HG02798 (cell line): ENCODE measurements at regions not wholly inside any gene's neighbourhood (a gene's known extent, or its start where the extent isn't known, plus 50 kb on each side); places are given as distances from the start of the nearest gene placed in this dataset.

Experiments used
- ATAC-seq: cut with Tn5 transposase; IDR thresholded peaks from one replicate; pipeline ENCODE4 v1.9.1; 2021; ENCODE audit warnings: mild to moderate bottlenecking; ENCODE audit not compliant: unreplicated experiment, poor library complexity

- ATAC-seq = no peak
Measured at GRCh38 chr5:51449026-51449425, 65.8 kb downstream of the ISL1 start.

DNA sequence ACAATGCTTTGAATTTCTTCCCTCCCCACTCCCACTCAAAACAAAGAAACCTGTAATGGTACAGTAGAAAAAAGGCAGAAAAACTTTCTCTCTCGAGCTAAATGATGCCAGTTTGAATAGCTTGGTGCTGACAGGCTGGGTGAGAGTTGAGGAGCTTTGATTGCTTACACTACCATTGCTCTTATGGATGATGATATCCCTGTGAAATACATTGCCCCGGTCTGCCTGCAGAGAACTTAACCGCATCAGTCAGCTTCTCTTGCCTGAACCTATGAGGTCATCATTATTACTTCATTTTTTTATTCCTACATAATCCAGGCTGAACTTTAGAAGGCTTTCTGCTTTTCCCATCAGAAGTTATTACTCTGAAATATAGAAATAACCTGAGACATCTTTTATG is 69.3 kb downstream of the ISL1 start:
- ATAC-seq = no peak

DNA sequence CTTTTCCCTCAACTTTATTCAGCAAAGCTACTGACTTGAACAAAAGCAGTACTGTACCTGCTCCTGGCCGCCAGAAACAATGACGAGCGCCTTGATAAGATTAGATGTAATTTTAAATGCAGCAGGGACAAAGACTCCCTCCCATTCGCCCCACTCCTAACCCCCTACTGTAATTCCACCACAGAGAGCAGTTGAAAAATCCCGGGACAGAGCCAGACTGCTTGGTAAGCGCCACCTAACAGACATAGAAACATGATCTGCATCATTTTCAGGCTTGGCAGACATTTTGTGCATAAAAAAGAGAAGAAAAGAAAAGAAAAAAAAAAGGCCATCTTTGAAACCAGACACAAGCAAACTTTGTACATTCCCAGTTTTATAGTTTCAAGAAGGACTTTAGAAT is 81.9 kb downstream of the ISL1 start:
- ATAC-seq = no peak

DNA sequence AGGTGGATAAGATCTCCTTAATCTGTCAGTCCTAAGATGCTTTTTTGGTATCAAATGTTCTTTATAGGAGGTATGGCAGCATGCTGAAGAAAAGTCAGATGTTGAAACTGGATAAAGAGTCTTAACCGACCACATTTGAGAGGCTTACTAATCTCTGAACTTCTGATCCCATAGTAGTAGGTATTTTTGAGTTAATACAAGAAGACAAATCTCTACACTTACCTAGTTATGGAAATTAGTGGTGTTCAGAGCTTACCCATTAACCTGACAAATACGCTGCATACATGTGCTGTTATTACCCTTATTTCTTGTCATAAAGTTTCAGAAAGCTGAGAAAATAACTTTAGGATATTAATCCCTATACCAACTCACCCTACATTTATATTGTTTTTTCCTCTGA is 83.0 kb downstream of the ISL1 start:
- ATAC-seq = no peak

GRCh38 chr5:51468196-51468595 is 84.9 kb downstream of the ISL1 start:
- ATAC-seq = no peak

- no peak for ATAC-seq
Measured at GRCh38 chr5:51471630-51472029, 88.4 kb downstream of the ISL1 start.

DNA sequence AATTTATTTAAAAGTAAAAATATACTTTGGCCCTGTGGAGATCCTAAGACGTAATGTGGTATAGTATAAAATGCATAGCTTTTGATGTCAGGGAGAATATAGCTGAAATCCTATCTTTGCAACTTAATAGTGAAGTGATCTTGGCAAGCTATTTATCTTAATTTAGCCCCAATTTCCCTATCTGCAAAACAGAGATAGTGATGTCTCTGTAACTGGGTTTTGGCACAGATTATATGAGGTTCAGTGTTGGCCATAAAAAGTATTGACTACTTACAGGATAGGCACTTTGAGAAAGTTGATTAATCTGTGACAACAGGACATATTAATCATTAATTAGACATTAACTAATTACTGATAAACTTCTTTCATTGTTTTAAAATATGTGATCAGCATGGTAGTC is 89.2 kb downstream of the ISL1 start:
- ATAC-seq = no peak

GRCh38 chr5:51475628-51476027 is 92.4 kb downstream of the ISL1 start:
- no peak for ATAC-seq

- no peak for ATAC-seq
Measured at GRCh38 chr5:51476431-51476830, 93.2 kb downstream of the ISL1 start.

GRCh38 chr5:51479840-51480239 is 96.6 kb downstream of the ISL1 start:
- peak; percentile 80 for ATAC-seq

GRCh38 chr5:51484326-51484725 is 101.1 kb downstream of the ISL1 start:
- no peak for ATAC-seq

- no peak for ATAC-seq
Measured at GRCh38 chr5:51486158-51486557, 102.9 kb downstream of the ISL1 start.

- no peak for ATAC-seq
Measured at GRCh38 chr5:51487952-51488351, 104.7 kb downstream of the ISL1 start.

GRCh38 chr5:51488803-51489642 is 105.8 kb downstream of the ISL1 start:
- no peak for ATAC-seq

DNA sequence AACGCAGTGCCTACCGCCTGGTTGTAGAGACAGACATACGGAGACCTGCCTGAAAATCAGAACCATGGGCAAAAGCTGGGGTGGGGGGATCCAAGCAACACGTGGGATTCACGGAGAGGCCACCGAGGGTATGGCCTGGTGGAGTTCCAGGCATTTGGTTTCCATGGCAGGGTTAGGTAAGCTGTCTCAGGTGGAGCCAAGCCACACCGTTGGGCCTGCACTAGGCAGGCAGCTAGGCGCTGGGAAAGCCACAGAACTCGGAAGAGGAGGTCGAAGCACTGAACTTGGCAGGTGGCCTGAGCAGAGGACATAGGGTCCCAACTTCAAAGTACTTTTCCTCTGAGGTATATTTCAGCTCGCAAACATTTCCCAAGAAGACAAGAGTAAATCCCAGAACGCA is 111.6 kb downstream of the ISL1 start:
- ATAC-seq = no peak

DNA sequence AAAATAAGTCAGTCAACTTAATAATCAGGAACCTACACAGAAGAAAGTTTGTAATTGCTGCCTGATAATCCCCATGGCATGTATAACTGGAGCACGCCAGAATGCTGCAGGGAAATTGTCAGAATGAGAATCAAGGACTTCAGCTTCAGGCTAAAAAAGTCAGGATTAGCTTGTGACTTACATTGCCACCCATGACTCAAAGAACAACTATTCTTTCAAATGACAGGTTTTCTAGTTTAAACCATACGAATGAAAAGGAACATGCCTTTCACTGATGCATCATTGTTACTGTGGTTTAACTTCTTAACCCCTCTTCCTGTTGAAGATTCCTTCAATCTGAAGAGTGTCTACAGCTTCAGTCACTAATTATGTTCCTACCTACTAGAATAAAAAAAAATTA is 112.4 kb downstream of the ISL1 start:
- no peak for ATAC-seq

GRCh38 chr5:51517838-51518237 is 134.6 kb downstream of the ISL1 start:
- ATAC-seq = no peak

- ATAC-seq = no peak
Measured at GRCh38 chr5:51518607-51519006, 135.4 kb downstream of the ISL1 start.

- no peak for ATAC-seq
Measured at GRCh38 chr5:51521583-51521982, 138.3 kb downstream of the ISL1 start.

DNA sequence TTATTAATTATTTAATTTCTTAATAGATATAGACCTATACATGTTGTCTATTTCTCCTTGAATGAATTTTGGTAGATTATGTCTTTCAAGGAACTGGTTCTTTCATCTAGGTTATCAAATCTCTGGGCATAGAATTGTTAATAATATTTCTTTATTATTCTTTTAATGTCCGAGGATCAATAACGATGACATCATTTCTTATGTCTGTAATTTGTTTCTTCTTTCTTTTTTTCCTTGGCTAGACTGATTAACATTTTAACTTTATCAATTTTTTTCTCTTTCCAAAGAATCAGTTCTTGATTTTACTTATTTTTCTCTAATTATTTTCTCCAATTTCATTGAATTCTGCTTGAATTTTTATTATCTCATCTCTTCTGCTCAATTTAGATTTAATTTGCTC is 156.0 kb downstream of the ISL1 start:
- no peak for ATAC-seq

DNA sequence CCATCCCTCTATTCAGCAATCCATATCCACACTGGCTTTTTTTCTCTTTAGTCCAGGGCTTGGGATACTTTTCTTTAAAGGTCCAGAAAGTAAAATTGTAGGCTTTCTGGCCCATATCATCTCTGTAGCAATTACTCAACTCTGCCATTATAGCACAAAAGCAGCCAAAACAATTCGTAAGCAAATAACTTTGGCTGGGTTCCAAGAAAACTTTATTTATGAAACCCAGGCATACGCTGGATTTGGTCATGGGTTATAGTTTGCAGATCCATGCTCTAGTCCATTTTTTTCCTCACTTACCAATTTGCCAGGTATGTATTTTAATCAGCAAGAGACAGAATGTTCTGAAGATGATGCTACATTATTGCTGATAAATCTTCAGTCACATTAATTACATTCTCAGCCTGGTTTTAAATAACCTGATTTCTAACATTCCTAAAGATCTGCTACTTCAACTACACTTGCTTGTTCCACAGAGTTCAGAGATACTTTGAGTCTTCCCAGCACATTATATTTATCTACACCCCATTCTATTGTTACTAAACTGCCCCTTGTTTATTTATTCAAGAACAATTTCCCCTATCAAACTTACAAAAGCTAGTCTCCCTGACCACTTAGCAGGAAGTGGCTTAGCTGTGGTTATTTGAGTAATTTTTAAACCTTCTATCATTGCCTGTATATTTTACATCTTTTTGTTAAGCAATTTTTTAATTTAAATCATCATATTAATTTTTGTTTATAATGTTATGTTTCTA is 161.0 kb downstream of the ISL1 start:
- no peak for ATAC-seq

DNA sequence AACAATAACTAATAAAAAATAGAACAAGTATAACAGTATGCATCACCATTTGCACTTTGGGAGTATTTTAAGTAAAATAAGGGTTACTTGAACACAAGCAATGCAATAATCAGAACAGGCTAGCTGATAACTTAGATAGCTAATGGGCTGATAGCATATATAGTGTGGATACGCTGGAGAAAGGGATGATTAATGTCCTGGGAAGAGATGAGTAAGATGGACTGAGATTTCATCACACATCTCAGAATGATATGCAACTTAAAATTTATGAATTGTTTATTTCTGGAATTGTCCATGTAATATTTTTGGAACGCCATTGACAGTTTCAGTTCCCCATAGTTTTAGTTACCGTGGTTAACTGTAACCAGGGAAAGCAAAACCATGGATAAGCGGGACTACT is 173.6 kb downstream of the ISL1 start:
- no peak for ATAC-seq
